H1 (cell line): ENCODE measurements at regions not wholly inside any gene's neighbourhood (a gene's known extent, or its start where the extent isn't known, plus 50 kb on each side); places are given as distances from the start of the nearest gene placed in this dataset.

Experiments used
- CTCF ChIA-PET: fragments of 300-600 bp; sonication (Branson Sonifier 250); formaldehyde crosslinking; loops from one replicate; lab custom pipeline; 2021; ENCODE audit not compliant: partially characterized antibody; lab: Charles Lee
- POLR2A ChIA-PET: fragments of 300-600 bp; sonication (Branson Sonifier 250); formaldehyde crosslinking; loops from one replicate; lab custom pipeline; 2021; ENCODE audit warnings: inconsistent platforms; ENCODE audit not compliant: partially characterized antibody; lab: Charles Lee
- DNase-seq, 2 experiments: peaks; one replicate each; pipeline versions ENCODE4 v3.0.0 to v3.0.0-alpha.2; 2010 to 2022; ENCODE audit warnings: low spot score in 2 of 2, low read depth in 1 of 2, mixed read lengths in 1 of 2
- FAIRE-seq: peaks from 2 replicates; lab custom pipeline; 2011; peaks lifted over from hg19 to GRCh38; lab: Jason Lieb, UNC
- H2AFZ ChIP-seq: 2 replicates; pipeline ENCODE4 v1.8.1; 2012; ENCODE audit warnings: low read length, inconsistent platforms
- H2AK5ac ChIP-seq: 2 replicates; pipeline ENCODE4 v1.6.1; 2013; ENCODE audit warnings: low read depth, low read length
- H2BK120ac ChIP-seq: replicated peaks from 2 replicates; pipeline ENCODE3; 2013; ENCODE audit warnings: low read depth, low read length, inconsistent platforms
- H2BK12ac ChIP-seq: 2 replicates; pipeline ENCODE4 v1.6.1; 2013; ENCODE audit warnings: low read depth, low read length
- H2BK15ac ChIP-seq: 2 replicates; pipeline ENCODE4 v1.6.1; 2013; ENCODE audit warnings: low read length
- H2BK20ac ChIP-seq: 2 replicates; pipeline ENCODE4 v1.6.1; 2013; ENCODE audit warnings: low read length
- H2BK5ac ChIP-seq: 2 replicates; pipeline ENCODE4 v1.6.1; 2013; ENCODE audit warnings: low read depth, low read length
- H3K14ac ChIP-seq: 2 replicates; pipeline ENCODE4 v1.6.1; 2013; ENCODE audit warnings: inconsistent platforms; ENCODE audit not compliant: insufficient read length
- H3K18ac ChIP-seq: 2 replicates; pipeline ENCODE4 v1.6.1; 2013; ENCODE audit warnings: low read length; ENCODE audit errors: extremely low read depth
- H3K23ac ChIP-seq: 2 replicates; pipeline ENCODE4 v1.6.1; 2013; ENCODE audit warnings: inconsistent platforms; ENCODE audit not compliant: insufficient read length
- H3K23me2 ChIP-seq: 2 replicates; pipeline ENCODE4 v1.6.1; 2013; ENCODE audit warnings: low read depth, low read length
- H3K27ac ChIP-seq: 2 replicates; pipeline ENCODE4 v1.6.1; 2011; ENCODE audit warnings: low read depth, low read length, inconsistent platforms
- H3K27me3 ChIP-seq, 4 experiments: replicated peaks in 1 of 4; 1 replicate in 1 of 4; 2 replicates in 3 of 4; pipeline versions ENCODE4 v1.6.1 to v1.8.1; 2011 to 2013; ENCODE audit warnings: low read length in 3 of 4, mild to moderate bottlenecking in 3 of 4, inconsistent platforms in 2 of 4, mixed read lengths in 2 of 4, moderate library complexity in 1 of 4; ENCODE audit not compliant: control insufficient read depth in 3 of 4, insufficient read depth in 3 of 4; ENCODE audit errors: extremely low read depth in 1 of 4
- H3K36me3 ChIP-seq, 4 experiments: 2 replicates each; pipeline versions ENCODE4 v1.6.1 to v1.8.1; 2011 to 2013; ENCODE audit warnings: mild to moderate bottlenecking in 4 of 4, low read length in 3 of 4, moderate library complexity in 2 of 4, control low read depth in 1 of 4, inconsistent platforms in 1 of 4; ENCODE audit not compliant: insufficient read depth in 4 of 4, control insufficient read depth in 2 of 4
- H3K4ac ChIP-seq: replicated peaks from 2 replicates; pipeline ENCODE3; 2013; ENCODE audit warnings: low read length, low read depth, mixed read lengths, inconsistent platforms; ENCODE audit not compliant: insufficient read length
- H3K4me1 ChIP-seq, 4 experiments: replicated peaks in 1 of 4; 1 replicate in 1 of 4; 2 replicates in 3 of 4; pipeline versions ENCODE4 v1.6.1 to v1.8.1; 2011 to 2013; ENCODE audit warnings: low read length in 3 of 4, inconsistent platforms in 2 of 4, mixed read lengths in 1 of 4; ENCODE audit not compliant: insufficient read depth in 4 of 4, control insufficient read depth in 3 of 4
- H3K4me2 ChIP-seq, 2 experiments: 2 replicates each; pipeline versions ENCODE4 v1.6.1 to v1.8.1; 2011 to 2013; ENCODE audit warnings: low read depth in 2 of 2, low read length in 2 of 2, control low read depth in 1 of 2, inconsistent platforms in 1 of 2, mild to moderate bottlenecking in 1 of 2; ENCODE audit not compliant: insufficient read depth in 1 of 2
- H3K4me3 ChIP-seq, 4 experiments: fragments of 200-600, 300-600 bp in 1 of 4; sonication (generic), shearing (Covaris generic), sonication (Bioruptor Twin) in 1 of 4; 2 replicates each; pipeline versions ENCODE4 v1.5.1 to v1.8.1; 2011 to 2016; ENCODE audit warnings: low read length in 4 of 4, low read depth in 3 of 4, control low read depth in 2 of 4, inconsistent platforms in 2 of 4, mild to moderate bottlenecking in 2 of 4, mixed read lengths in 1 of 4, moderate library complexity in 1 of 4; ENCODE audit not compliant: insufficient read depth in 2 of 4; ENCODE audit errors: extremely low read depth in 1 of 4
- H3K56ac ChIP-seq: replicated peaks from 2 replicates; pipeline ENCODE3; 2013; ENCODE audit warnings: low read depth, mild to moderate bottlenecking, mixed read lengths, low read length, inconsistent platforms; ENCODE audit not compliant: insufficient read length
- H3K79me1 ChIP-seq: 2 replicates; pipeline ENCODE4 v1.6.1; 2013; ENCODE audit warnings: low read depth, low read length, control low read depth
- H3K79me2 ChIP-seq, 2 experiments: 2 replicates each; pipeline versions ENCODE4 v1.6.1 to v1.8.1; 2012 to 2013; ENCODE audit warnings: low read length in 2 of 2, mild to moderate bottlenecking in 2 of 2, inconsistent platforms in 1 of 2; ENCODE audit not compliant: insufficient read depth in 2 of 2, control insufficient read depth in 1 of 2
- H3K9ac ChIP-seq, 4 experiments: replicated peaks in 1 of 4; 1 replicate in 1 of 4; 2 replicates in 3 of 4; pipeline versions ENCODE4 v1.6.1 to v1.8.1; 2011 to 2013; ENCODE audit warnings: low read depth in 3 of 4, low read length in 3 of 4, control low read depth in 2 of 4, mild to moderate bottlenecking in 2 of 4, moderate library complexity in 2 of 4, inconsistent platforms in 1 of 4; ENCODE audit errors: extremely low read depth in 1 of 4
- H3K9me3 ChIP-seq, 2 experiments: 2 replicates each; pipeline versions ENCODE4 v1.6.1 to v1.8.1; 2012 to 2013; ENCODE audit warnings: mild to moderate bottlenecking in 2 of 2, moderate library complexity in 2 of 2, control low read depth in 1 of 2, inconsistent platforms in 1 of 2, low read depth in 1 of 2, low read length in 1 of 2, mixed read lengths in 1 of 2; ENCODE audit not compliant: insufficient read depth in 2 of 2
- H4K20me1 ChIP-seq, 2 experiments: replicated peaks in 1 of 2; 2 replicates each; pipeline versions ENCODE3 to v1.8.1; 2011 to 2013; ENCODE audit warnings: inconsistent platforms in 2 of 2, low read length in 2 of 2, mild to moderate bottlenecking in 1 of 2; ENCODE audit not compliant: insufficient read depth in 2 of 2, control insufficient read depth in 1 of 2
- H4K5ac ChIP-seq: 2 replicates; pipeline ENCODE4 v1.6.1; 2013; ENCODE audit warnings: low read length, low read depth, mixed read lengths, inconsistent platforms; ENCODE audit not compliant: insufficient read length
- H4K8ac ChIP-seq: 2 replicates; pipeline ENCODE4 v1.8.0; 2013; ENCODE audit warnings: mild to moderate bottlenecking, moderate library complexity, low read length, inconsistent platforms; ENCODE audit not compliant: insufficient read depth; ENCODE audit errors: extremely low read depth
- H4K91ac ChIP-seq: replicated peaks from 2 replicates; pipeline ENCODE3; 2013; ENCODE audit warnings: low read length, mixed read lengths, inconsistent platforms; ENCODE audit not compliant: insufficient read length
- ASH2L ChIP-seq: fragments of 200-600, 300-600 bp; sonication (generic); IDR thresholded peaks from one replicate; pipeline ENCODE4 v1.7.1; 2017; ENCODE audit warnings: low read length
- BCL11A ChIP-seq, 2 experiments: IDR thresholded peaks; one replicate each; pipeline ENCODE4 v1.6.1; 2011; ENCODE audit warnings: low read depth in 2 of 2, low read length in 2 of 2, mild to moderate bottlenecking in 2 of 2
- CHD1 ChIP-seq: IDR thresholded peaks from 2 replicates; pipeline ENCODE4 v1.6.1; 2012; ENCODE audit warnings: low read depth, low read length, improper control_type of control experiment
- CHD2 ChIP-seq: IDR thresholded peaks from 2 replicates; pipeline ENCODE4 v1.6.1; 2012; ENCODE audit warnings: low read length, improper control_type of control experiment
- EZH2 ChIP-seq: fragments of 200-600 bp; sonication (generic); IDR thresholded peaks from 2 replicates; pipeline ENCODE4 v1.7.1; 2012; ENCODE audit warnings: low read depth, mild to moderate bottlenecking, moderate library complexity, low read length, inconsistent platforms; ENCODE audit not compliant: severe bottlenecking
- GABPA ChIP-seq: IDR thresholded peaks from 2 replicates; pipeline ENCODE4 v1.6.1; 2011; ENCODE audit warnings: mild to moderate bottlenecking, low read length, moderate library complexity, borderline replicate concordance; ENCODE audit not compliant: insufficient read depth
- KDM4A ChIP-seq: IDR thresholded peaks from one replicate; pipeline ENCODE4 v1.7.1; 2012; ENCODE audit warnings: low read depth, mild to moderate bottlenecking, moderate library complexity, low read length, inconsistent platforms; ENCODE audit not compliant: severe bottlenecking
- KDM5A ChIP-seq: fragments of 200-600 bp; IDR thresholded peaks from 2 replicates; pipeline ENCODE4 v1.7.1; 2012; ENCODE audit warnings: mild to moderate bottlenecking, low read length, inconsistent platforms, mixed read lengths
- POLR2A ChIP-seq, 2 experiments: IDR thresholded peaks; 1 replicate in 1 of 2; 2 replicates in 1 of 2; pipeline ENCODE4 v1.6.1; 2011; ENCODE audit warnings: low read depth in 2 of 2, low read length in 2 of 2, mild to moderate bottlenecking in 2 of 2; ENCODE audit errors: control extremely low read depth in 1 of 2
- RBBP5 ChIP-seq: IDR thresholded peaks from 2 replicates; pipeline ENCODE4 v1.7.1; 2012; ENCODE audit warnings: low read depth, mild to moderate bottlenecking, inconsistent platforms, low read length, moderate library complexity, borderline replicate concordance
- RFX5 ChIP-seq: IDR thresholded peaks from 2 replicates; pipeline ENCODE4 v1.6.1; 2011; ENCODE audit warnings: low read depth, low read length, improper control_type of control experiment, borderline replicate concordance
- RNF2 ChIP-seq: fragments of 200-900, 300-1000 bp; sonication (generic); IDR thresholded peaks from 2 replicates; pipeline ENCODE4 v1.7.1; 2016; ENCODE audit warnings: borderline replicate concordance, low read depth, mild to moderate bottlenecking, antibody characterized with exemption, low read length; ENCODE audit not compliant: poor library complexity, severe bottlenecking; ENCODE audit errors: missing control alignments
- SUZ12 ChIP-seq: fragments of 200-600 bp; sonication (generic); IDR thresholded peaks from 2 replicates; pipeline ENCODE4 v1.6.1; 2012; ENCODE audit warnings: mild to moderate bottlenecking, inconsistent platforms, low read length, moderate library complexity, mixed read lengths
- TEAD4 ChIP-seq: IDR thresholded peaks from 2 replicates; pipeline ENCODE4 v1.6.1; 2012; ENCODE audit warnings: low read depth, low read length, inconsistent platforms, mixed read lengths
- WGBS, 2 experiments: shearing (Covaris generic) in 1 of 2; methylation state at CpG; one replicate each; pipeline versions ENCODE4 v1.1.6 to v1.1.7; 2013 to 2015; ENCODE audit warnings: low lambda C conversion rate in 2 of 2, mixed read lengths in 2 of 2, inconsistent platforms in 1 of 2, low coverage in 1 of 2, missing lambda C conversion rate in 1 of 2; ENCODE audit not compliant: insufficient replicate concordance in 2 of 2, insufficient coverage in 1 of 2, insufficient read length in 1 of 2; ENCODE audit errors: extremely low coverage in 1 of 2, missing lambda C conversion rate in 1 of 2; 5-methylcytosine and 5-hydroxymethylcytosine counted together

DNA sequence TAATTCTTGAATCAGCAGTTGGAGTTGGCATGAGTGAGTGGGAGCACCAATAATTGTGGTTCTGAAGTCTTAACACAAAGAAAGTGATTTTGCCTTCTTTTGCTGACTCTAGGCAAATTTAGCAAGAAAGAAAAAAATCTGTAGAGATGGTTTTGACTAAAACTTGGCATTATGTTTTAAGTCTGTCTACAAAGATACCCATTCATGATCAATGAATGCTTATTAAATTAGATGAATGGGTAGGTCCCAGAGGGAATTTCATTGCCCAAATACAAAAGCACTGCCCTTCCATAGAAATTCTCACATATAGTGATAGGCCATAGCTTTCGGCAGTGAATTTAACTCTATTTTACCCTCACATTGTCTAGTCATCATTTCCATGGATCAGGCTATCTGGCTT is 428.6 kb upstream of the ADAMTSL1 start:
- no peak overlapping the region for H3K56ac ChIP-seq
- H2BK120ac ChIP-seq = no peak overlapping the region
- no peak overlapping the region for H3K4ac ChIP-seq
- H3K23ac ChIP-seq = no peak overlapping the region
- H3K27ac ChIP-seq = no peak overlapping the region
- H3K14ac ChIP-seq = no peak overlapping the region
- 78% methylated on average over 1 of the region's 1 CpG; no CpG with 5 or more reads in 1 of the 2 experiments for WGBS, 2 experiments
- no peak overlapping the region for H4K91ac ChIP-seq
- no peak overlapping the region for H2BK5ac ChIP-seq
- H2BK15ac ChIP-seq = no peak overlapping the region
- no peak overlapping the region for H2BK12ac ChIP-seq
- H2AFZ ChIP-seq = no peak overlapping the region
- ChIA-PET POLR2A (no interaction called here), CTCF (no interaction called here)
- no peaks in the 10 kb centered on the region for H3K79me2 ChIP-seq
- no peaks in the 10 kb centered on the region for H3K23me2 ChIP-seq
- H3K4me3 ChIP-seq = no peak overlapping the region
- no peaks in the 10 kb centered on the region for H3K79me1 ChIP-seq
- no peak overlapping the region for H2BK20ac ChIP-seq
- no peaks in the 10 kb centered on the region for H3K27me3 ChIP-seq
- no peak overlapping the region for H3K9ac ChIP-seq
- FAIRE-seq = no peak
- H4K5ac ChIP-seq = no peak overlapping the region
- no peak for DNase-seq
- no peaks in the 10 kb centered on the region for H4K20me1 ChIP-seq
- no peak overlapping the region for H4K8ac ChIP-seq
- H3K9me3 ChIP-seq = no peaks in the 10 kb centered on the region
- no peaks in the 10 kb centered on the region for H3K36me3 ChIP-seq
- no peak overlapping the region for H3K18ac ChIP-seq
- no peak overlapping the region for H3K4me2 ChIP-seq
- H3K4me1 ChIP-seq = no peaks in the 10 kb centered on the region
- H2AK5ac ChIP-seq = no peak overlapping the region
- TF ChIP-seq RBBP5 = no peak
- no peak for TF ChIP-seq EZH2
- TF ChIP-seq POLR2A (IDR thresholded peaks at IDR 0.05; ENCODE audit: control extremely low read depth in 1 of 2, low read depth in 2 of 2, low read length in 2 of 2) = no peak
- no peak for TF ChIP-seq ASH2L
- no peak for TF ChIP-seq TEAD4
- no peak for TF ChIP-seq RNF2
- no peak for TF ChIP-seq CHD1
- TF ChIP-seq KDM5A = no peak
- TF ChIP-seq GABPA = no peak
- no peak for TF ChIP-seq BCL11A (IDR thresholded peaks at IDR 0.05; ENCODE audit: low read depth in 2 of 2, low read length in 2 of 2)
- no peak for TF ChIP-seq KDM4A
- no peak for TF ChIP-seq RFX5
- no peak for TF ChIP-seq CHD2
- no peak for TF ChIP-seq SUZ12
